Cardiac septum (tissue), 1 donor: ENCODE measurements at regions not wholly inside any gene's neighbourhood (a gene's known extent, or its start where the extent isn't known, plus 50 kb on each side); places are given as distances from the start of the nearest gene placed in this dataset.
"Not testable (repeated sequence)": the region's sequence is repeated elsewhere in the genome, so short reads cannot be mapped to it uniquely, and the experiment has no call there.

Experiments
- DNase-seq: peaks from one replicate; pipeline ENCODE4 v3.0.0-alpha.2; 2020; ENCODE audit warnings: low spot score
- intact Hi-C: fragments of 100-400 bp; cut with DNase I; formaldehyde crosslinking; loops from one replicate; pipeline ENCODE4 v1.14.0; 2022
- donor health status: DM: no; HTN: no; CAD: no.

- no peak for DNase-seq
- intact Hi-C loops, result no loop called here
Measured at GRCh38 chr2:94725543-94725942, 145.7 kb upstream of the TEKT4 start.

GRCh38 chr2:94735536-94735935, 135.7 kb upstream of the TEKT4 start:
- intact Hi-C loops, DNase-seq: not testable (repeated sequence)

GRCh38 chr2:94737145-94737544, 134.1 kb upstream of the TEKT4 start:
- intact Hi-C loops, result not testable (repeated sequence)

GRCh38 chr2:94737736-94738342, 133.4 kb upstream of the TEKT4 start:
- intact Hi-C loops, DNase-seq: not testable (repeated sequence)

More at GRCh38 chr2:94737145-94737544, 134.1 kb upstream of the TEKT4 start:
- not testable (repeated sequence) for DNase-seq

GRCh38 chr2:94753466-94753998, 117.7 kb upstream of the TEKT4 start:
- intact Hi-C loops, result no loop called here
- no peak for DNase-seq

- intact Hi-C loops, result no loop called here
- no peak for DNase-seq
Measured at GRCh38 chr2:94758546-94758945, 112.7 kb upstream of the TEKT4 start.

GRCh38 chr2:94759211-94759610, 112.0 kb upstream of the TEKT4 start:
- intact Hi-C loops, result no loop called here
- DNase-seq, result no peak

- no peak for DNase-seq
- intact Hi-C loops, result no loop called here
Measured at GRCh38 chr2:94762600-94762999, 108.6 kb upstream of the TEKT4 start.

GRCh38 chr2:94763318-94763717, 107.9 kb upstream of the TEKT4 start:
- intact Hi-C loops, result no loop called here
- no peak for DNase-seq

GRCh38 chr2:94764331-94764730, 106.9 kb upstream of the TEKT4 start:
- DNase-seq, intact Hi-C loops: not testable (repeated sequence)

GRCh38 chr2:94767336-94767735, 103.9 kb upstream of the TEKT4 start:
- no peak for DNase-seq

GRCh38 chr2:94769733-94770132, 101.5 kb upstream of the TEKT4 start:
- intact Hi-C loops, result no loop called here
- DNase-seq, result no peak

More at GRCh38 chr2:94767336-94767735, 103.9 kb upstream of the TEKT4 start:
- intact Hi-C loops, result no loop called here

- intact Hi-C loops, result no loop called here
- no peak for DNase-seq
Measured at GRCh38 chr2:94774851-94775250, 96.4 kb upstream of the TEKT4 start.

- intact Hi-C loops, result no loop called here
- no peak for DNase-seq
Measured at GRCh38 chr2:94776036-94776435, 95.2 kb upstream of the TEKT4 start.

GRCh38 chr2:94785105-94785504, 86.1 kb upstream of the TEKT4 start:
- intact Hi-C loops, DNase-seq: not testable (repeated sequence)

- DNase-seq, intact Hi-C loops: not testable (repeated sequence)
Measured at GRCh38 chr2:94786424-94786823, 84.8 kb upstream of the TEKT4 start.

GRCh38 chr2:94790169-94790568, 81.1 kb upstream of the TEKT4 start:
- intact Hi-C loops, DNase-seq: not testable (repeated sequence)

- DNase-seq, intact Hi-C loops: not testable (repeated sequence)
Measured at GRCh38 chr2:94797235-94797634, 74.0 kb upstream of the TEKT4 start.
